Amniotic epithelial cell (primary cell): ENCODE measurements at regions not wholly inside any gene's neighbourhood (a gene's known extent, or its start where the extent isn't known, plus 50 kb on each side); places are given as distances from the start of the nearest gene placed in this dataset.

Experiments
- DNase-seq: peaks from one replicate; pipeline ENCODE4 v3.0.0-alpha.2; 2010; ENCODE audit warnings: low read depth

DNA sequence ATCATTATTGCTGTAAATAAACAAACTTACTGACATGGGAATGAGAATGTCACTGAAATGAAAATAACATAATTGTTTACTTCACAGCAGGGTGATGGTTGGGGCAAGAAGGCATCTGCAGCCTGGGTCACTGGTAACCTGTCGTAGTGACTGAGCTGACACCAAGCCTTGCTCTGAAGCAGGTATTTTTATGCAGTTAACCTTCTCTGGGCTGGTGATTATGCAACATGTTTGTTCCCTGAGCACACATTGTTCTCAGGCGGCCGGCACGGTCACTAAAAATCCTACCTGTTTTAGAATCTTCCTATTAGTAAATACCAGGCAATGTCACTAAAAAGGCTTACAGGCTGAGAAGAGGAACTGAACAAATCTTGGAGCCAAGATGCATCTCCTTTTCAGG, 157.7 kb upstream of the NR3C1 start:
- DNase-seq: no peak

DNA sequence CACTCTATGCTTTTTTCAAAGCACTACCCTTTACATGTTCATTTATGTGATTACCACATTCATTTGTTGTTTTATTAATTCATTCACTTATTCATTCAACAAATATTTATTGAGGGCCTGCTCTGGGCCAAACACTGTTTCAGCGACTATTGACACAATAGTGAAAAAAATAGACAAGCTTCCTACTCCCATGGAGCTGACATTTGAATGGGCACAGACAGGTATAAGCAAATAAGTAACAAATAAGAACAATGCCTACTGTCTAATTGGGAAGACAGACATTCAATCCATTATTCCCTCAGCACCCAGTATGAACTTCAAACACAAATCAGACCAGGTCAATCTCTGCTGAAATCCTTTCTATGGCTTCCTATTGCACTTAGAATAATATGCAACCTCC, 156.9 kb upstream of the NR3C1 start:
- DNase-seq: no peak

DNA sequence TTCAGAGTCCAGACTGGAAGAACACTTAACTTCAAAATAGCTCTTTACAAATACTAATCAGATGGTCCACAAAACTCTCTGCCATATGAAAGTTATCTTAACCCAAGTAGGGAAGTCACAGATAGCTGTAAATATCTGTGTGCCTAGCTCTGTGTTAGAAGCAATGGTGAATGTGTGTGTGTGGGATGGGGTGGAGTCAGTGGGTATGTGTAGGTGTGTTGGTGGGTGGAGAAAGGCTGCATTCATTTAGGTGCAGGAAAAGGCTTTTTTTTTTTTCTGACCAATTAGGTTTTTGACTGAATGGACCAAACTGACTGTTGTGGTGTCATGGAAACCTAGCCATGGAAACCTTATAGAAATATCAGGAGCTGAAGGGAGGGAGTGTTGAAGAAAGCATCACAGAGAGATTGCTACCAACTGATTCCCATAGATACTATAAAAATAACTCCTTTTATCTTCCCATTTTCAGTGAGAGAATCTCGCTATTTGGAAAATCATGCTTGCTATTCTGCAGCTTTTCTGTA, 156.2 kb upstream of the NR3C1 start:
- no peak for DNase-seq

GRCh38 chr5:143558048-143558447, 154.6 kb upstream of the NR3C1 start:
- peak; percentile 19 for DNase-seq

GRCh38 chr5:143557061-143557818, 153.8 kb upstream of the NR3C1 start:
- DNase-seq: peak; percentile 79

- peak; percentile 74 for DNase-seq
These were observed 151.5 kb upstream of the NR3C1 start for GRCh38 chr5:143554918-143555477.

- peak; percentile 97 for DNase-seq
These were observed 150.8 kb upstream of the NR3C1 start for GRCh38 chr5:143554187-143554717.

- DNase-seq: no peak
These were observed 149.2 kb upstream of the NR3C1 start for GRCh38 chr5:143552680-143553079.

DNA sequence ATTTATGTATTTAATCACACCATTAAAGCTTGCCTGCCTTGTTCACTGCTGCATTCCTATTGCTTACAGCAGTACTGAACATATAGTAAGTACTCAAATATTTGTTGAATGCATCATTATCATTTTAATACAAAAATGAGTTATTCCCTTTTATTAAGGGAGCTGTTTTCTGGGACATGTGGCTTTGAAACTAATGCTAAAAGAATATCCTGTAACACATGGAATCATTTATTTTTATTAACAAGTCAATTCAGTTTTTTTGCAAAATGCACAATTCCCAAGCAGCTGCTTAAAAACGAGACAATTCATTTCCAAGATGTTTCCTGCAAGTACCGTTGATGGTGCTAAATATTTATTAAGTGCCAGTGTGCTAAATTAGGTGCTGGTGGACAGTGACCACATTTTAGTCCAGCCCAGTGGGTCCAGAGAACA, 148.3 kb upstream of the NR3C1 start:
- no peak for DNase-seq

GRCh38 chr5:143550986-143551630, 147.6 kb upstream of the NR3C1 start:
- DNase-seq: no peak

- no peak for DNase-seq
These were observed 143.9 kb upstream of the NR3C1 start for GRCh38 chr5:143547342-143547741.

DNA sequence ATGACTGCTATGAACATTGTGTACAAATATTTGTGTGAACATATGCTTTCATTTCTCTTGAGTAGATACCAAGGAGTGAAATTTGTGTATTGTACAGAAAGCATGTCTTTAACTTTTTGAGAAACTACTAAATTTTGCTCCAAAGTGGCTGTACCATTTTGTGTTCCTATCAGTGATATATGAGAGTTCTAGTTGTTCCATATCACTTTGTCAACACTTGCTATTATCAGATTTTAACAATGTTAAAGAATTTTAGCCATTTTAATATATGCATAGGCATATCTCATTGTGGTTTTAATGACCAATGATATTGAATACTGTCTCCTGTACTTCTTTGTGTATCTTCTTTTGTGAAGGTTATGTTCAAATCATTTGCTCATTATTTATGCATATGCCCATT, 142.9 kb upstream of the NR3C1 start:
- no peak for DNase-seq

- no peak for DNase-seq
These were observed 141.1 kb upstream of the NR3C1 start for GRCh38 chr5:143544606-143545005.

GRCh38 chr5:143543358-143544255, 140.1 kb upstream of the NR3C1 start:
- DNase-seq: peak; percentile 60

DNA sequence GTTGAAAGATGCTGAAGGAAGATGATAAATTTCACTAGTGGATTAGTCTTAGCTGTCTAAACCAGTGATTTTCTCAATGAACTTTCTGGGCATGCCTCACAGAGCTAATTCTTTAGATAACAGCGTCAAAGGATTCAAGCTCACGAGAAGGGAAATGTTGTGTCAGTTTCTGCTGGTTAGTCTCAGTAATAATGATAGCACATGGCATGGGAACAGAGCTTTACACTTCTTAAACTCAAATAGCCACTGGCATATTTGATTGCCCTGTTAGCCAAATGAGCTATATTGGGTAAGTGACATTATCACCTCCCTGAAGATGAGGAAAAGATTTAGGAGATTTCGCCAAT, 139.3 kb upstream of the NR3C1 start:
- peak; percentile 83 for DNase-seq

GRCh38 chr5:143541943-143542797, 138.7 kb upstream of the NR3C1 start:
- DNase-seq: no peak

GRCh38 chr5:143539742-143540141, 136.3 kb upstream of the NR3C1 start:
- DNase-seq: no peak

- no peak for DNase-seq
These were observed 133.6 kb upstream of the NR3C1 start for GRCh38 chr5:143537056-143537455.

DNA sequence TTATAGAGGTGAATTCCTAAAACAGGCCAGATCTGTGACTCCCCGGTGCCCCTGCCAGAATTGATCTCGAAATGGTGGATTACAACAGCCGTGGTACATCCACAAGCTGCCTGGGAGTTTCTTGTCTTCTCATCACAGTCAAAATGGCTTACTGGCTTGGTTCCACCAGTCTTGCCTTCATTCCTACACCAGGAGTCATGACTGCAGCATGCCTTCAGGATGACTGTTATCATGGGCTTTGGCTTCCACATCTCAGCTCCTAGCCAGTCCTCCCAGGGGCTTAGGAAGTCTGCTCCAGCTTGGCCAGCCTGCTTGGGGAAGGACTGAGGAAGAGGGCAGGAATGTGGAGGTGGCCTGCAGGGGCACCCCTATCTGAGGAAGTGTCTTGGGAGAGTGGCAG, 132.9 kb upstream of the NR3C1 start:
- peak; percentile 97 for DNase-seq

DNA sequence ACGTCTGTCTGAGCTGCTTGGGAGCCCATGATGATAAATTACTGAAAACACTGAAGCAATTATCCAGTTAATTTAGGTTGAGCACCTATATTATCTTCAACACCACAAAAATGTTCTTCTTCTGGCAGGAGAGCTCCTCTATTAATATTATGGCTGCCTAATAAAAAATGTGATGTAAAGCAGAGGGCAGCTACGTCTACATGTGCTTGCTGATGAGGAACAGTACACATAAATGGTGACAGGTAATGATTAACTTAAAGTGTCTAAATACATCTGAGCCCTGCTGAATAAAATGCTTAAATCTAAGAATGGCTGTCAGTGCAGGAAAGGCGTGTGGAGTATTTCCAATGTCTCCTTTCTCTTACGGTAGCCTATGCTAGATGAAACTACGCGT, 131.3 kb upstream of the NR3C1 start:
- DNase-seq: no peak
